ENCODE measurements at regions not wholly inside any gene's neighbourhood (a gene's known extent, or its start where the extent isn't known, plus 50 kb on each side); places are given as distances from the start of the nearest gene placed in this dataset.

DNA sequence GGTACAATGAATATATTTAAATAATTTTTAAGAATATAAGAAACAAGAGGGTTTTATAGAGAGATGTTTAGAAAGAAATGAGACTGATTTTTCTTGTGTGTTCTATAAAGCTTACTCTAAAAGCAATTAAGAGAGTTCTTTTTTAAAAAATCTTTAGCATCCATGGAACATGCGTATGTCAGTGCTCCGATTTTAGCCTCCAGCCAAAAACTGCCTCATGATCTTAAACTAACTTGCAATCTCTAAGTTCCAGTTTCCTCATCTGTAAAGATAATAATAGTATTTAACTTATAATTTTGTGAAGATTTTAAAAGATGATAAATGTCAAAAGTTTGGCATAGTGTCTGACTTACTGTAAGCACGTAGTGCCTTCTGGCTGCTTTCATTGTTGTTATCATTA is 448.7 kb downstream of the EPHA4 start:
- DNase-seq = no peak

DNA sequence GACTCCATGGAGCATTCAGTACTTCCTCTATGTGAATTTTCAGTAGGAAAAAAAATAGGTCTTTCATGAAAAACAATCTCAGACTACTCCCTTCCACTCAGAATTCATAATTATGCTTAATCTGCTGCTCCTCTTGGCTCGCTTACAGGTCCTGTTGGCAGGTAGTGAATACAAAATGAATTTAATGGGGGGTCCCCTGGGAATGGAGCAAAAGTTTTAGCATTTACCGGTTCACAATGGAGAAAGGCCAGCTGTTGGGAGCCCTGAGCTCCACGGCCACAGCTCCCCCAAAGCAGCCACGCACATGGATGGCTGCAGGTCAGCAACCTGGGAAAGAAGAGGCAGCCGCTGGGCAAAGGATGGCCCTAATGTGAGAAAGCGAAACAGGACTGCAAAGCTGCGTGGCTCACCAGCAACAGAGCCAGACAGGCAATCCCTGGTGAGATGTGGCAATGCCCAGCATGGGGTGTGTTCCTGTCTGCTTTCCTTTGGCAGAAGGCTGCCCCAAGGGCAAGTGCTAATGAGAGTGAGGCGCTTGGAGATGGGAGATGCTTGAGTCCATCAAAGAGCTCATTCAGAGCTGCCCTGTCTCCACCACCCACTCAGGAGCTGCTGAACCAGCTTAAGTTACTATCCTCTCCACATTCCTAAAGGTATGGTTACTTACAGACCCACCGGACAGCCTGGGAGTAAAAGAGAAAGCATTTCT is 447.4 kb downstream of the EPHA4 start:
- DNase-seq = no peak

DNA sequence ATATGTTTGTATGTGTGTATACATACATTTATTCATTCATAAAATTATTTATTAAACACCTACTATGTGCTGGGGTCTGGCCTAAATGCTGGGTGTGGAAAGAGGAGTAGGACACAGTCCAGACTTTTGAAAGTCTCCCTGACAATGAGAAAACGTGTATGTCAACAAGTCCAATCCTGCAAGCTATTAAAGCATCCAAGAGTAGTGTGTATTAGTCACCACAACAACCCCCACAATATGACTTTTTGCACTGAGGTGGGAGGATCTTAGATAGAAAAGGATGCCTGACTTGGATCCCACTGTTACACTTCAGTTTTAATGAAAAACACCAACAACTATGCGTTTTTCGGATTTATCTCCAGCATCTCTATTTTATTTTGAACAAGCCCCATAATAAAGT is 446.4 kb downstream of the EPHA4 start:
- DNase-seq = no peak

DNA sequence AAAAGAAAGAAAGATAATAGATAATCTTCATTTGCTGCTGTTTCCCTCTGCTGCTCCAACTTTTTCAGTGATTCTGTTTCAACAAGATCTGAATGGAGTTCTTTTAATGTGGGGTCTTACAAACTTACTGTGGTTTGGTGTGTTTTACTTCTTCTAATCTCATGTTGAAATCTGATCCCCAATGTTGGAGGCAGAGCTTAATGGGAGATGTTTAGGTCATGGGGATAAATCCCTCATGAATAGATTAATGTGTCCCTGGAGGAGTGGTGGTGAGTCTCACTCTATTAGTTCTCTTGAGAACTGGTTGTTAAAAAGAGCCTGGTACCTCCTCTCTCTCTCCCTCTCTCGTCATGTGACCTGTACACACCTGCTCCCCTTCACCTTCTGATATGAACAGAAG is 442.4 kb downstream of the EPHA4 start:
- DNase-seq = no peak

DNA sequence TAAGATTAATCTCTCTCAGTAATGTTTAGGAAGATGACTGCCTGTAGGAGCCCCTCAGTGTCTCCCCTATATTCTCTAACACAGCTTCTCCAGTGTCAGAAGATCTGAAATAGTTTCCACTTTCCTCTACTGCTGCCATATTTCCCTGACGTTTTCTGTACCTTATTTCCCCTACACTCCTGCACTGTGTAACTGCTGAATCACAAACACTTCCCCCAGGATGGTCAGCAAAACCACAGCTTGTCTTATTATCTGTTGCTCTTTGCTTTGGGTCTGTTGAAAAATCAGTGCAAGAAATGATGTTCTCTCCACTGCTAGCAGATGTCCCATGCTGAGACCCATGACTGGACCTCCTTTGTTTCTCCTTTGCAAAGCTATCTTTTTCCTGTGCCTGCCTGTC is 441.7 kb downstream of the EPHA4 start:
- no peak for DNase-seq

- DNase-seq = no peak
Observed at GRCh38 chr2:221133941-221134340, 438.2 kb downstream of the EPHA4 start.

- no peak for DNase-seq
Observed at GRCh38 chr2:221134718-221135117, 437.4 kb downstream of the EPHA4 start.

DNA sequence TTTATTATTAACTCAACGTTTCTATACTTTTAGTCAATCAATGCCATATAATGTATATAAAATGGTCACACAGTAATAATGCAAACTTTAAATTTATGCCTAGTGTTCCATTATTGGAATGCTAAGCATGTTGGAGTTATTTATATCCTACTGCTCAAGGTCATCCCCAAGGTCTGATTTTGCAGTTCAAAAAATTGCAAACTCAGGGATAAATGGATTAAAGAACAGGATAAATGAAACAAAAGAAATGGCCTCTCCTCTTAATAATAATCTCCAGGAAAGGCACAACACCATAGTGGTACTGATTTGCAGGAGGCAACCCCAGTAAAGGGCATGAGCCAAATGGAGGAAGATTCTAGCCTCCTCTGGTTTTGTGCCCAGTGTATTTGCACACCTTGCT is 436.4 kb downstream of the EPHA4 start:
- DNase-seq = no peak

GRCh38 chr2:221137385-221137784 is 434.7 kb downstream of the EPHA4 start:
- DNase-seq = no peak

- DNase-seq = no peak
Observed at GRCh38 chr2:221142341-221142740, 429.8 kb downstream of the EPHA4 start.

DNA sequence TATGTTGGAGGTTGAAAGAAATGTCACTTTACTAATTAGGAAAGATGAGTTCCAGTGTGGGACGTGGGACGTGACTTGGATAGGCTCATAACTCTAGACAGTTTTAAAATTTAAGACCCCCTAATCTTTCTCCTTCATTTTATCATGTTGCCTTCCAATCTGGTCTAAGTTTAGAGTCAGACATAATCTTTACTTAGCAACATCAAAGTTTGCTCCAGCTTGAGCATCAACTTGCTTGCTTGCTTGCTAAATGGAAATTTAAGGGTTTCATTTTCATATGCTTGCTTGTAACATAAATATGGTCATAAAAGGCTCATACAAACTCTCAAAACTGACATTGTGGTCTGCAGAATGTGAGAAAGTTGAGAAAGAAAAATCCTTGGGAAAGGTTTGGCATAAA is 428.9 kb downstream of the EPHA4 start:
- DNase-seq = no peak

GRCh38 chr2:221144909-221145308 is 427.2 kb downstream of the EPHA4 start:
- DNase-seq = no peak

- no peak for DNase-seq
Observed at GRCh38 chr2:221145396-221145795, 426.7 kb downstream of the EPHA4 start.

- DNase-seq = peak; percentile 3
Observed at GRCh38 chr2:221153226-221153625, 418.9 kb downstream of the EPHA4 start.

- DNase-seq = no peak
Observed at GRCh38 chr2:221154176-221154575, 417.9 kb downstream of the EPHA4 start.

GRCh38 chr2:221156062-221156734 is 415.9 kb downstream of the EPHA4 start:
- DNase-seq = no peak

- no peak for DNase-seq
Observed at GRCh38 chr2:221161186-221161585, 410.9 kb downstream of the EPHA4 start.

DNA sequence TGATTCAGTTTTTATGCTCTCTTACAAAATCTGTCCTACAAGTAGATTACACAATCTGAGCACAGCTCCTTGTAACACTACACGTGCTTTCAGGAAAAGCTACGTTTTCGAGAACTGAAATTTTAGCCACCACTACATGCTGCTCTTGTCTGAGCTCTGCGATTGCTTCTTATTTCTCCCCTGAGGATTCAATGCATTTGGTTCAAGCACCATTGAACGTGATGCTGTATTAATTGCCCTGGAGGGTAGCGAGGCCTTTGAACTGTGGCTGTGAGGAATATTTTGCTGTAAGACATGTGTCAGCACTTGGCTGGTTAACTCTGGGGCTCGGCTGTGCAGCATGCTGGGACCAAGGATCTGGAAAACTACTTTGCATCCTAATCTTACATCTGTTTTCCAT is 405.8 kb downstream of the EPHA4 start:
- peak; percentile 86 for DNase-seq

DNA sequence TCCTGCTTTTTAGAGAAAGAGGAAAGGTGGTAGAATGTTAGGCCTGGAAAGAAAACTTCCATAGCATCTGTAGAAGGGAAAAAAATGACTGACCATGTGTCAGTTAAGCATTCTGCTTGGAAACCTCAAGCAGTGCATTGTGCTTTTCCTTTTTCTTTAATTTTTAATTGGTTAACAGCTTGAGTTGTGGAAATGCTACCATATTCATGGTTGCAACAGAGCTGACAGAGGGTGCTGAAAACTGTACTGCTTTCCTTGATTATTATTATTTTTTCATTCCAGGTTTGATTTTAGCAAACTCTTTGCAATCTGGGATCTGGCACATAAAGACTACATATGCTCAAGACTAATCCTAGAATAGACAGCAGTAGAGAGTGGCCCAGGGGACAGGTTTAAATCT is 404.5 kb downstream of the EPHA4 start:
- DNase-seq = no peak

GRCh38 chr2:221169724-221170123 is 402.4 kb downstream of the EPHA4 start:
- no peak for DNase-seq

GRCh38 chr2:221170548-221170947 is 401.6 kb downstream of the EPHA4 start:
- no peak for DNase-seq

DNA sequence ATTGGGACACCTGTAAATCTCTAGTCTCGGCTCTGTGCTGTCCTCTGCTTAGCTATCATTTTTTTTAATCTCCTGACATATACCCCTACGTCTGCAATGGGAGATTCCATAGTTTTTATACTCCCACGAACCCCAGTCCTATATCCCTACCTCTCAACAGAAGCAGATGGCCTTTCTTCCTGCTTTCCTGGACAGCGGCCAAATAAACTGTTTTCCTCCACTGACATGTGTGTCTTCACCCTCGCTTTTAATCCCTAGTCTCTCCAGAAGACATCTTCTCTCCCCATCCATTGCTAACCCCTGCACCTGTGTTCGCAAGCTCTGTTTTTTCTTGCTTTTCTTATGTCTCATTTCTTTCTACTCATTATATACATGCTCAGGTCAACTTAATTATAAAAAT is 395.4 kb downstream of the EPHA4 start:
- no peak for DNase-seq

GRCh38 chr2:221178139-221178538 is 394.0 kb downstream of the EPHA4 start:
- DNase-seq = no peak

GRCh38 chr2:221186873-221187272 is 385.2 kb downstream of the EPHA4 start:
- DNase-seq = no peak
